NCI-H345 (cell line): ENCODE measurements at regions not wholly inside any gene's neighbourhood (a gene's known extent, or its start where the extent isn't known, plus 50 kb on each side); places are given as distances from the start of the nearest gene placed in this dataset.
"Not testable (repeated sequence)": the region's sequence is repeated elsewhere in the genome, so short reads cannot be mapped to it uniquely, and the experiment has no call there.

ENCODE experiments used
- DNase-seq: peaks from one replicate; lab custom pipeline; 2025; lab: John Stamatoyannopoulos, UW

- DNase-seq: no peak
Observed at GRCh38 chr13:56700324-56700723, 440.4 kb upstream of the PRR20A start.

GRCh38 chr13:56706485-56706884, 434.2 kb upstream of the PRR20A start:
- DNase-seq: no peak

GRCh38 chr13:56713656-56714055, 427.1 kb upstream of the PRR20A start:
- no peak for DNase-seq

- DNase-seq: no peak
Observed at GRCh38 chr13:56718791-56719190, 421.9 kb upstream of the PRR20A start.

- DNase-seq: no peak
Observed at GRCh38 chr13:56720841-56721240, 419.9 kb upstream of the PRR20A start.

GRCh38 chr13:56735537-56735942, 405.2 kb upstream of the PRR20A start:
- DNase-seq: no peak

GRCh38 chr13:56736966-56737365, 403.8 kb upstream of the PRR20A start:
- DNase-seq: no peak

GRCh38 chr13:56752636-56753035, 388.1 kb upstream of the PRR20A start:
- no peak for DNase-seq

- no peak for DNase-seq
Observed at GRCh38 chr13:56755181-56755935, 385.4 kb upstream of the PRR20A start.

- DNase-seq: not testable (repeated sequence)
Observed at GRCh38 chr13:56763333-56763732, 377.4 kb upstream of the PRR20A start.

GRCh38 chr13:56773148-56773547, 367.6 kb upstream of the PRR20A start:
- DNase-seq: no peak

- no peak for DNase-seq
Observed at GRCh38 chr13:56789527-56789926, 351.2 kb upstream of the PRR20A start.

GRCh38 chr13:56837161-56837560, 303.6 kb upstream of the PRR20A start:
- no peak for DNase-seq

GRCh38 chr13:56850852-56851251, 289.9 kb upstream of the PRR20A start:
- no peak for DNase-seq

- DNase-seq: no peak
Observed at GRCh38 chr13:56861476-56861875, 279.2 kb upstream of the PRR20A start.

- no peak for DNase-seq
Observed at GRCh38 chr13:56864451-56864850, 276.3 kb upstream of the PRR20A start.

GRCh38 chr13:56865416-56865815, 275.3 kb upstream of the PRR20A start:
- no peak for DNase-seq

- DNase-seq: no peak
Observed at GRCh38 chr13:56869671-56870070, 271.0 kb upstream of the PRR20A start.

GRCh38 chr13:56886398-56886797, 254.3 kb upstream of the PRR20A start:
- no peak for DNase-seq

GRCh38 chr13:56888455-56888854, 252.3 kb upstream of the PRR20A start:
- DNase-seq: no peak

- no peak for DNase-seq
Observed at GRCh38 chr13:56893843-56894242, 246.9 kb upstream of the PRR20A start.

- no peak for DNase-seq
Observed at GRCh38 chr13:56900549-56901279, 240.0 kb upstream of the PRR20A start.

- DNase-seq: no peak
Observed at GRCh38 chr13:56902276-56902675, 238.4 kb upstream of the PRR20A start.
